Endothelial cell (in vitro differentiated cells): ENCODE measurements at regions not wholly inside any gene's neighbourhood (a gene's known extent, or its start where the extent isn't known, plus 50 kb on each side); places are given as distances from the start of the nearest gene placed in this dataset.

Source experiments
- DNase-seq: peaks from one replicate; pipeline ENCODE4 v3.0.0; 2021; ENCODE audit warnings: low spot score
- H3K27ac Mint-ChIP-seq: one replicate; pipeline ENCODE4 v1.8.0; 2021; ENCODE audit warnings: mixed read lengths, inconsistent platforms; ENCODE audit not compliant: unreplicated experiment
- H3K27me3 Mint-ChIP-seq: one replicate; pipeline ENCODE4 v1.8.0; 2021; ENCODE audit warnings: mild to moderate bottlenecking, moderate library complexity, mixed read lengths, inconsistent platforms; ENCODE audit not compliant: unreplicated experiment
- H3K36me3 Mint-ChIP-seq: one replicate; pipeline ENCODE4 v1.8.0; 2021; ENCODE audit warnings: mild to moderate bottlenecking, low read depth, mixed read lengths, inconsistent platforms; ENCODE audit not compliant: unreplicated experiment
- H3K4me1 Mint-ChIP-seq: one replicate; pipeline ENCODE4 v1.8.0; 2021; ENCODE audit warnings: mild to moderate bottlenecking, mixed read lengths, inconsistent platforms; ENCODE audit not compliant: unreplicated experiment
- H3K4me3 Mint-ChIP-seq: one replicate; pipeline ENCODE4 v1.8.0; 2021; ENCODE audit warnings: mild to moderate bottlenecking, mixed read lengths, inconsistent platforms; ENCODE audit not compliant: unreplicated experiment
- H3K9me3 Mint-ChIP-seq: one replicate; pipeline ENCODE4 v1.8.0; 2021; ENCODE audit warnings: mixed read lengths, inconsistent platforms; ENCODE audit not compliant: unreplicated experiment
- TF ChIP-seq, protein P1 (sequence below): fragments of 200-600 bp; sonication (generic); IDR thresholded peaks from one replicate; pipeline ENCODE4 v1.5.0; 2021; ENCODE audit warnings: antibody characterized with exemption; ENCODE audit not compliant: unreplicated experiment

DNA sequence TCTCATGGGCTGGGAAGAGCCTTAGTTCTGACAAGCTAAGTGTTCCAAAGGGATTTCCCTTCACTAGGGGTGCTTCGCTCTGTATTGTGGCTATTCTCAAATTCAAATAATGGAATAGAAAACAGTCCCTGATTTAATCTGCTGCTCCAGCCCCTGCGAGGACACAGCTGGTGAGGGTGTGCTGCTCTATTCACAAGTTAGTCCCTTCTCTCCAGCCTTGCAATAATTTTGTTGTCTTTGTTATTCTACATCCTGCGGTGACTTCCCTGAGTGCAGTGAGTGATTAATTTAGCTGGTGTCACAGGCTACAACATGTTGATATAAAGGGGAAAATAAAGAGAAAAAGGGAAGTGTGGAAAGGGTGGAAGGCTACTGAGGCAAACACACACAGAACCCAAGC, 180.5 kb upstream of the VEPH1 start:
- no peak overlapping the region for H3K27ac Mint-ChIP-seq
- no peak for DNase-seq
- no peaks in the 10 kb centered on the region for H3K9me3 Mint-ChIP-seq

DNA sequence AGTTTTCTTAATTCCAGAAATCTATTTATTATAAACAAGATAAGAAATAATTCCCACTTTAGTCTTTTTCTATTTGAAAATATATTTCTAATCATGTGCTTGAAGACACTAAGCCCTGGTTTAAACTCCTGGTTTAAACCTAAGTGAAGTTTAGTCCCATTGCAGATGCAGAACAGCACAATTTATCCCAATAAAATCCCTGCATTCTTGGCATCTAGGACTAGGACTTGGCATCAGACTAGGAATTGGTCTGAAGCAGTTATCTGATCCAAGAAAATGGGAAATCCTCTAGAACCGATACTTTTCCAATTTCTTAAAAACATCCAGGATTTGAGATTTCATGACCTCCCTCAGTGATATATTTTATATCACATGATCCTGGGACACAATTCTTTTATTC, 168.8 kb upstream of the VEPH1 start:
- Mint-ChIP-seq H3K27ac (no peak overlapping the region), H3K9me3 (no peaks in the 10 kb centered on the region), H3K4me3 (no peak overlapping the region), H3K36me3 (no peaks in the 10 kb centered on the region), H3K27me3 (peaks cover 2% of the 10 kb centered on the region), H3K4me1 (peaks cover 17% of the 10 kb centered on the region)
- TF ChIP-seq, protein P1, sequence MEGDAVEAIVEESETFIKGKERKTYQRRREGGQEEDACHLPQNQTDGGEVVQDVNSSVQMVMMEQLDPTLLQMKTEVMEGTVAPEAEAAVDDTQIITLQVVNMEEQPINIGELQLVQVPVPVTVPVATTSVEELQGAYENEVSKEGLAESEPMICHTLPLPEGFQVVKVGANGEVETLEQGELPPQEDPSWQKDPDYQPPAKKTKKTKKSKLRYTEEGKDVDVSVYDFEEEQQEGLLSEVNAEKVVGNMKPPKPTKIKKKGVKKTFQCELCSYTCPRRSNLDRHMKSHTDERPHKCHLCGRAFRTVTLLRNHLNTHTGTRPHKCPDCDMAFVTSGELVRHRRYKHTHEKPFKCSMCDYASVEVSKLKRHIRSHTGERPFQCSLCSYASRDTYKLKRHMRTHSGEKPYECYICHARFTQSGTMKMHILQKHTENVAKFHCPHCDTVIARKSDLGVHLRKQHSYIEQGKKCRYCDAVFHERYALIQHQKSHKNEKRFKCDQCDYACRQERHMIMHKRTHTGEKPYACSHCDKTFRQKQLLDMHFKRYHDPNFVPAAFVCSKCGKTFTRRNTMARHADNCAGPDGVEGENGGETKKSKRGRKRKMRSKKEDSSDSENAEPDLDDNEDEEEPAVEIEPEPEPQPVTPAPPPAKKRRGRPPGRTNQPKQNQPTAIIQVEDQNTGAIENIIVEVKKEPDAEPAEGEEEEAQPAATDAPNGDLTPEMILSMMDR = no peak
- no peak for DNase-seq

More for the DNA sequence above, 180.5 kb upstream of the VEPH1 start:
- Mint-ChIP-seq H3K4me3 (no peak overlapping the region), H3K36me3 (no peaks in the 10 kb centered on the region), H3K27me3 (peaks cover 3% of the 10 kb centered on the region), H3K4me1 (peaks cover 3% of the 10 kb centered on the region)
- TF ChIP-seq, protein P1 = no peak

DNA sequence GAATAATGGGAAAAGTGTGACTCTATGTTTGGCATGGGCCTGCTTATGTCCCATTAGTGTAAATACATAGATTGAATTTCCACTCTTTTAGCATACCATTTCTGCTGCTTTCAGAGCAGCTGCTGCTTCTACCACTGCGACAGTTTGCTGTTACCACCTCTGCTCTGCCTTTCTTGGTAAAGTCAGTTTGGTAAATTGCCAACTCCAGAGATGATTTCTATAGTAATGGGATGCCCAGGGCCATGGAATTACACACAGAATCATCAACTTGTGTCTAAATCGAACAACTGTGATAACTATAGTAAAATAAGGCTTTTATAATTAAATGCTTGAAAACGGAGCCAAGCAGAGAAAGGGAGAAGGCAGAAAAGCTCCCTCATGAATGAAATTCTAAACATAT, 168.4 kb upstream of the VEPH1 start:
- no peak overlapping the region for H3K27ac Mint-ChIP-seq

DNA sequence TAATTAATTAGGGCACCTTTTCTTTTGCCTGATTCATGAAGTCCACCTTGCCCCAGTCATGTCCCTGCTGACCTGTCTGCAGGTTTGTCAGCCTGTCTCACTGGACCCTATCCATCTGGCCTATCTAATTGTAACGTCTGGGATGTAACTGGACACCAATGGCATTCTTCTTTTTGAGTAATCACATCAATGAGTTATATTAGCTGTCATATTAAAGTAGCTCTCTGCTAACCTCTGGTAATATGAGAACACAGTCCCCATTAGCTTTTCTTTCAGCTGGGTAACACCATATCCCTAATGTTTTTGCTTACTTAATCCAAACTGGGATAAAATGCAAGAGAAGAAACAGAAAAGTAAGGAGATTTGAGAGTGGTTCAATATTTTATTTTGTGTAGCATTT, 166.2 kb upstream of the VEPH1 start:
- H3K27me3 Mint-ChIP-seq = peaks cover 4% of the 10 kb centered on the region
- H3K27ac Mint-ChIP-seq = no peak overlapping the region
- H3K36me3 Mint-ChIP-seq = no peaks in the 10 kb centered on the region
- no peak overlapping the region for H3K4me3 Mint-ChIP-seq
- H3K4me1 Mint-ChIP-seq = peaks cover 17% of the 10 kb centered on the region
- no peaks in the 10 kb centered on the region for H3K9me3 Mint-ChIP-seq
- TF ChIP-seq, protein P1 = no peak
- no peak for DNase-seq

More for the DNA sequence above, 168.4 kb upstream of the VEPH1 start:
- Mint-ChIP-seq H3K4me1 (peaks cover 17% of the 10 kb centered on the region), H3K27me3 (peaks cover 2% of the 10 kb centered on the region), H3K4me3 (no peak overlapping the region), H3K36me3 (no peaks in the 10 kb centered on the region), H3K9me3 (no peaks in the 10 kb centered on the region)
- no peak for DNase-seq
- TF ChIP-seq, protein P1 = no peak

DNA sequence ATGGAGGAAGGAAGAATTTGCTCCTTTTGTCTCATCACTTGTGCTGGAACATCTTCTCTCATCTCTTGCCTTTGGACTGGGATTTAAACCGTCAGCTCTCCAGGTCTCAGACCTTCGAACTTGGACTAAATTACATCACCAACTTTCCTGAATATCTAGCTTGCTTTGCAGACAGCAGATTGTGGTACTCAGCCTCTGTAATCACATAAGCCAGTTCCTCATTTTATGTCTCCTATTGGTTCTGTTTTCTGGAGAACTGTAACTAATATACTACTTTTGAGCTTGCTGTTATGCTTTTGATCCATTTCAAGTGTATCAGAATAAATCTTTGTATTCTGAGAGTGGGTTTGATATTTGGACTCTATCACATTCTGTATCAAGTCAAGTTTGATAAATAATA, 164.3 kb upstream of the VEPH1 start:
- H3K27me3 Mint-ChIP-seq = peaks cover 2% of the 10 kb centered on the region
- TF ChIP-seq, protein P1 = no peak
- H3K27ac Mint-ChIP-seq = no peak overlapping the region
- no peak for DNase-seq
- peaks cover 17% of the 10 kb centered on the region for H3K4me1 Mint-ChIP-seq
- H3K36me3 Mint-ChIP-seq = no peaks in the 10 kb centered on the region
- H3K4me3 Mint-ChIP-seq = no peak overlapping the region
- no peaks in the 10 kb centered on the region for H3K9me3 Mint-ChIP-seq
